Smooth muscle cell (in vitro differentiated cells): ENCODE measurements at regions not wholly inside any gene's neighbourhood (a gene's known extent, or its start where the extent isn't known, plus 50 kb on each side); places are given as distances from the start of the nearest gene placed in this dataset.

Experiments
- DNase-seq: peaks from one replicate; lab custom pipeline; 2025; ENCODE audit not compliant: unreplicated experiment; lab: John Stamatoyannopoulos, UW
- H2AFZ ChIP-seq: fragments of 200-600 bp; sonication (generic); 2 replicates; pipeline ENCODE4 v1.6.0; 2016; ENCODE audit warnings: antibody characterized with exemption, low read depth, mild to moderate bottlenecking
- H3F3A ChIP-seq: fragments of 200-600 bp; sonication (generic); 2 replicates; pipeline ENCODE4 v1.6.0; 2017; ENCODE audit warnings: antibody characterized with exemption, low read depth
- H3K27ac ChIP-seq: fragments of 200-600 bp; sonication (generic); 2 replicates; pipeline ENCODE4 v1.5.1; 2016; ENCODE audit warnings: low read depth, mild to moderate bottlenecking
- H3K27me3 ChIP-seq: fragments of 200-600 bp; sonication (generic); 2 replicates; pipeline ENCODE4 v1.6.1; 2016; ENCODE audit warnings: low read depth, mild to moderate bottlenecking
- H3K36me3 ChIP-seq: fragments of 200-600 bp; sonication (generic); 2 replicates; pipeline ENCODE4 v1.5.1; 2016; ENCODE audit warnings: low read depth
- H3K4me1 ChIP-seq: fragments of 200-600 bp; sonication (generic); 2 replicates; pipeline ENCODE4 v1.5.1; 2016; ENCODE audit warnings: low read depth
- H3K4me2 ChIP-seq: fragments of 200-600 bp; sonication (generic); 2 replicates; pipeline ENCODE4 v1.6.0; 2016; ENCODE audit warnings: mild to moderate bottlenecking
- H3K4me3 ChIP-seq: fragments of 200-600 bp; sonication (generic); 2 replicates; pipeline ENCODE4 v1.5.1; 2016; ENCODE audit warnings: mild to moderate bottlenecking
- H3K79me2 ChIP-seq: fragments of 200-600 bp; sonication (generic); 2 replicates; pipeline ENCODE4 v1.6.0; 2016; ENCODE audit warnings: low read depth, mild to moderate bottlenecking
- H3K9ac ChIP-seq: fragments of 200-600 bp; sonication (generic); 2 replicates; pipeline ENCODE4 v1.6.0; 2016; ENCODE audit warnings: low read depth
- H3K9me3 ChIP-seq: fragments of 200-600 bp; sonication (generic); replicated peaks from 2 replicates; pipeline ENCODE4 v1.5.1; 2016; ENCODE audit warnings: low read depth
- H4K20me1 ChIP-seq: fragments of 200-600 bp; sonication (generic); 2 replicates; pipeline ENCODE4 v1.6.0; 2016; ENCODE audit warnings: low read depth
- CTCF ChIP-seq: fragments of 200-600 bp; sonication (generic); IDR thresholded peaks from 2 replicates; pipeline ENCODE4 v1.5.1; 2017; ENCODE audit warnings: borderline replicate concordance, mild to moderate bottlenecking, antibody characterized with exemption; ENCODE audit not compliant: insufficient read depth, poor library complexity, severe bottlenecking
- WGBS: methylation state at CpG from one replicate; pipeline ENCODE4 v1.1.7; 2016; ENCODE audit warnings: low lambda C conversion rate; 5-methylcytosine and 5-hydroxymethylcytosine counted together

- Histone ChIP-seq H3K9me3 (peaks cover 2% of the 10 kb centered on the region), H3K9ac (no peak overlapping the region), H3K4me3 (no peak overlapping the region), H4K20me1 (no peaks in the 10 kb centered on the region), H3K4me2 (peak overlapping the region; percentile 52), H3K79me2 (no peaks in the 10 kb centered on the region), H3K27ac (peak overlapping the region; percentile 36), H3K36me3 (no peaks in the 10 kb centered on the region), H3K27me3 (no peaks in the 10 kb centered on the region), H2AFZ (peak overlapping the region; percentile 28), H3K4me1 (peaks cover 49% of the 10 kb centered on the region), H3F3A (peaks cover 18% of the 10 kb centered on the region)
- no peak for DNase-seq
- no peak for TF ChIP-seq CTCF
- WGBS = 12% methylated on average over 3 of the region's 3 CpGs
Observed at GRCh38 chr7:138169441-138169851, 93.2 kb downstream of the AKR1D1 start.

GRCh38 chr7:138170298-138170697, 94.0 kb downstream of the AKR1D1 start:
- no peaks in the 10 kb centered on the region for H4K20me1 ChIP-seq
- H3K4me2 ChIP-seq = peak overlapping the region; percentile 52
- H3K79me2 ChIP-seq = no peaks in the 10 kb centered on the region
- H3F3A ChIP-seq = peaks cover 18% of the 10 kb centered on the region
- TF ChIP-seq CTCF = no peak
- WGBS = 8% methylated on average over 2 of the region's 2 CpGs
- peaks cover 49% of the 10 kb centered on the region for H3K4me1 ChIP-seq
- no peak overlapping the region for H3K4me3 ChIP-seq
- H2AFZ ChIP-seq = peak overlapping the region; percentile 28
- no peaks in the 10 kb centered on the region for H3K27me3 ChIP-seq
- H3K27ac ChIP-seq = peak overlapping the region; percentile 36
- no peaks in the 10 kb centered on the region for H3K36me3 ChIP-seq
- no peaks in the 10 kb centered on the region for H3K9me3 ChIP-seq
- no peak overlapping the region for H3K9ac ChIP-seq
- DNase-seq = no peak

- WGBS = 62% methylated on average over 7 of the region's 7 CpGs
- H3K36me3 ChIP-seq = no peaks in the 10 kb centered on the region
- no peak for TF ChIP-seq CTCF
Observed at GRCh38 chr7:138170959-138171703, 94.9 kb downstream of the AKR1D1 start.

GRCh38 chr7:138173548-138173947, 97.3 kb downstream of the AKR1D1 start:
- peaks cover 24% of the 10 kb centered on the region for H3K4me1 ChIP-seq
- no peak overlapping the region for H3K27ac ChIP-seq
- peaks cover 14% of the 10 kb centered on the region for H3F3A ChIP-seq
- no peaks in the 10 kb centered on the region for H3K27me3 ChIP-seq
- no peak for TF ChIP-seq CTCF
- H2AFZ ChIP-seq = no peak overlapping the region
- DNase-seq = no peak
- H3K9ac ChIP-seq = no peak overlapping the region
- WGBS = 85% methylated on average over 3 of the region's 3 CpGs
- H4K20me1 ChIP-seq = no peaks in the 10 kb centered on the region
- H3K36me3 ChIP-seq = no peaks in the 10 kb centered on the region
- no peaks in the 10 kb centered on the region for H3K79me2 ChIP-seq
- no peak overlapping the region for H3K4me3 ChIP-seq
- H3K4me2 ChIP-seq = no peak overlapping the region
- H3K9me3 ChIP-seq = no peaks in the 10 kb centered on the region

More at GRCh38 chr7:138170959-138171703, 94.9 kb downstream of the AKR1D1 start:
- Histone ChIP-seq H3K4me1 (peaks cover 48% of the 10 kb centered on the region), H3K27ac (no peak overlapping the region), H3K79me2 (no peaks in the 10 kb centered on the region), H3K9me3 (no peaks in the 10 kb centered on the region), H3K4me3 (no peak overlapping the region), H3K27me3 (no peaks in the 10 kb centered on the region), H3F3A (peaks cover 18% of the 10 kb centered on the region), H3K9ac (no peak overlapping the region), H4K20me1 (no peaks in the 10 kb centered on the region), H2AFZ (peak overlapping the region; percentile 28), H3K4me2 (peak overlapping the region; percentile 52)
- DNase-seq = no peak
